Panc1 (cell line): ENCODE measurements at regions not wholly inside any gene's neighbourhood (a gene's known extent, or its start where the extent isn't known, plus 50 kb on each side); places are given as distances from the start of the nearest gene placed in this dataset.

Experiments
- ATAC-seq: fragments of 200-7000 bp; cut with Tn5 transposase; 2 replicates; pipeline ENCODE4 v1.9.1; 2020; ENCODE audit warnings: mild to moderate bottlenecking, moderate library complexity
- BruUV-seq: library from RNA; stranded (reverse); fragments of 400-500 nt; replicated peaks from 2 replicates; lab custom pipeline; 2021; lab: Mats Ljungman, UMichigan
- CTCF ChIA-PET: fragments of 300-600 bp; sonication (Branson Sonifier 250); formaldehyde crosslinking; loops from one replicate; lab custom pipeline; 2022; ENCODE audit warnings: antibody characterized with exemption; lab: Charles Lee
- POLR2A ChIA-PET: fragments of 300-600 bp; sonication (Branson Sonifier 250); formaldehyde crosslinking; loops from one replicate; lab custom pipeline; 2022; ENCODE audit warnings: antibody characterized with exemption; lab: Charles Lee
- DNase-seq: peaks from one replicate; pipeline ENCODE4 v3.0.0-alpha.2; 2010; ENCODE audit warnings: low read depth, low spot score
- H3K27ac ChIP-seq: 2 replicates; pipeline ENCODE4 v1.5.1; 2011; ENCODE audit warnings: mild to moderate bottlenecking, low read length, inconsistent platforms
- H3K27me3 ChIP-seq: fragments of 200-500 bp; sonication (Bioruptor generic); 2 replicates; pipeline ENCODE4 v1.6.0; 2014; ENCODE audit warnings: low read length, inconsistent platforms; ENCODE audit not compliant: control insufficient read depth, insufficient read depth
- H3K36me3 ChIP-seq: fragments of 200-500 bp; sonication (Bioruptor generic); 2 replicates; pipeline ENCODE4 v1.5.1; 2014; ENCODE audit warnings: inconsistent platforms, mild to moderate bottlenecking, low read length, moderate library complexity; ENCODE audit not compliant: control insufficient read depth, insufficient read depth
- H3K4me1 ChIP-seq: 2 replicates; pipeline ENCODE4 v1.5.1; 2011; ENCODE audit warnings: inconsistent platforms, mild to moderate bottlenecking, low read length, moderate library complexity; ENCODE audit not compliant: control insufficient read depth, insufficient read depth
- H3K4me3 ChIP-seq, 2 experiments: 2 replicates each; pipeline ENCODE4 v1.5.1; 2011 to 2012; ENCODE audit warnings: low read depth in 2 of 2, low read length in 2 of 2, mild to moderate bottlenecking in 2 of 2, inconsistent platforms in 1 of 2, moderate library complexity in 1 of 2
- H3K9me3 ChIP-seq: fragments of 200-500 bp; sonication (Bioruptor generic); 2 replicates; pipeline ENCODE4 v1.5.1; 2014; ENCODE audit warnings: low read depth, mild to moderate bottlenecking, inconsistent platforms, low read length, moderate library complexity; ENCODE audit not compliant: control insufficient read depth, insufficient read depth
- POLR2AphosphoS5 ChIP-seq: IDR thresholded peaks from 2 replicates; pipeline ENCODE4 v1.6.1; 2012; ENCODE audit warnings: mild to moderate bottlenecking, low read depth, low read length, moderate library complexity
- SIN3A ChIP-seq: IDR thresholded peaks from 2 replicates; pipeline ENCODE4 v1.6.1; 2012; ENCODE audit warnings: low read depth, mild to moderate bottlenecking, low read length, moderate library complexity, borderline replicate concordance; ENCODE audit not compliant: insufficient read depth
- TCF7L2 ChIP-seq: IDR thresholded peaks from 2 replicates; pipeline ENCODE4 v1.6.1; 2011; ENCODE audit warnings: mild to moderate bottlenecking, low read depth, low read length, inconsistent platforms
- in situ Hi-C: cut with HindIII; loops from 2 replicates; pipeline ENCODE4 v1.10.0; 2016; ENCODE audit warnings: low sequenced_read_pairs, low pct_unique_long_range_greater_than_20kb
- intact Hi-C: fragments of 100-400 bp; cut with micrococcal nuclease; formaldehyde crosslinking; loops from one replicate; pipeline ENCODE4 v1.10.0; 2022; ENCODE audit not compliant: unreplicated experiment
- TF ChIP-seq, protein P1 (sequence below), 2 experiments: IDR thresholded peaks; 2 replicates each; pipeline ENCODE4 v1.6.1; 2011 to 2012; ENCODE audit warnings: low read depth in 2 of 2, control low read depth in 1 of 2, low read length in 1 of 2, mild to moderate bottlenecking in 1 of 2, moderate library complexity in 1 of 2; ENCODE audit not compliant: insufficient read depth in 1 of 2
- TF ChIP-seq, protein P2 (sequence below): fragments of 450-650 bp; IDR thresholded peaks from 2 replicates; pipeline ENCODE4 v1.5.1; 2017; ENCODE audit warnings: mild to moderate bottlenecking

DNA sequence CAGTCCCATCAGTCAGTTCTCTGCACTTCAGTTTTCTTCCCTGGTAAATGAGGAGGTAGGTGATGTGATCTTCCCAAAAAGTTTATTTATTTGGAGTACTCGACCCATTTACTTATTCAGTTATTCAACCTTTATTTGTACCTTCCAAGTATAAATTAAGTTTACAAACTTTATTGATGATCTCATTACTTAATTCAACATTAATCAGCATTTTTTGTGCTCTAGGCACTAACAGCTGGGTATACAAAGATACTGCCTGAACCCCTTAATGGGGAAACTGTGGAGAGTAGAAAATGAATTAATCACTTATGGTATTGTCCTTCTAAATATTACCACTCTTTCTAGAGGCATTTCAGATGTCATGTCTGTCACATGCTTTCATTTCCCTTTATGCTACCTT, 293.3 kb downstream of the DLEU7 start:
- no peak for ATAC-seq
- intact Hi-C loops: no loop called here
- POLR2A ChIA-PET: no interaction called here

DNA sequence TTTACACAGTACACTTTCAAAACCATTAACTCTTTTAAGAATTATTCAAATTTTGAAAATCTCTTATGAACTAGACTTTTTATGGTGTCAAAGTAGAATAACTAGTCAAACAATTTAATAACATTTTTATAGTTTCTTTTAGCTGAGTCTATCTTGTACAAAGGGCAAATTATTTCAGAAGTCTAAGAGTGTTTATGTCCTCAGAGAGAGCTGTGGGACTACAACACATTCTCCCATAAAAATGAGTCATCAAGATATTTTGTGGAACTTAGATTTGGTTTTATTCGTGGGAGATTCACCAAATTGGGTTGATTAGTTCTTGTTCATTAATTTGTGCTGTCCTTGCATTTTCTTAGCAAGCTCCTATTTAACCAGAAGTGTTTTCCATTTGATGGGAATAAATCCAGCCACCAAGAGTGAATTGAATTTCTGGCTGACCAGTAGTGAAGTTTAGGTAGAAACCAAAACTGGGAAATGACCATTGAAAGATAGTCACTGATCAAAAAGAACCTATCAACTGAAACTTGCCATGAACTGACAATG, 291.0 kb downstream of the DLEU7 start:
- POLR2A ChIA-PET: interaction anchor here (0.7 kb wide), 1 partner anchor 205 kb away, joined by 3 read pairs; no protein-coding TSS in a partner anchor
- intact Hi-C loops: no loop called here

More for the DNA sequence above, 293.3 kb downstream of the DLEU7 start:
- Histone ChIP-seq H3K4me3 (no peak overlapping the region), H3K4me1 (no peaks in the 10 kb centered on the region), H3K9me3 (no peaks in the 10 kb centered on the region), H3K27ac (no peak overlapping the region), H3K36me3 (no peaks in the 10 kb centered on the region), H3K27me3 (no peaks in the 10 kb centered on the region)
- TF ChIP-seq, protein P1, sequence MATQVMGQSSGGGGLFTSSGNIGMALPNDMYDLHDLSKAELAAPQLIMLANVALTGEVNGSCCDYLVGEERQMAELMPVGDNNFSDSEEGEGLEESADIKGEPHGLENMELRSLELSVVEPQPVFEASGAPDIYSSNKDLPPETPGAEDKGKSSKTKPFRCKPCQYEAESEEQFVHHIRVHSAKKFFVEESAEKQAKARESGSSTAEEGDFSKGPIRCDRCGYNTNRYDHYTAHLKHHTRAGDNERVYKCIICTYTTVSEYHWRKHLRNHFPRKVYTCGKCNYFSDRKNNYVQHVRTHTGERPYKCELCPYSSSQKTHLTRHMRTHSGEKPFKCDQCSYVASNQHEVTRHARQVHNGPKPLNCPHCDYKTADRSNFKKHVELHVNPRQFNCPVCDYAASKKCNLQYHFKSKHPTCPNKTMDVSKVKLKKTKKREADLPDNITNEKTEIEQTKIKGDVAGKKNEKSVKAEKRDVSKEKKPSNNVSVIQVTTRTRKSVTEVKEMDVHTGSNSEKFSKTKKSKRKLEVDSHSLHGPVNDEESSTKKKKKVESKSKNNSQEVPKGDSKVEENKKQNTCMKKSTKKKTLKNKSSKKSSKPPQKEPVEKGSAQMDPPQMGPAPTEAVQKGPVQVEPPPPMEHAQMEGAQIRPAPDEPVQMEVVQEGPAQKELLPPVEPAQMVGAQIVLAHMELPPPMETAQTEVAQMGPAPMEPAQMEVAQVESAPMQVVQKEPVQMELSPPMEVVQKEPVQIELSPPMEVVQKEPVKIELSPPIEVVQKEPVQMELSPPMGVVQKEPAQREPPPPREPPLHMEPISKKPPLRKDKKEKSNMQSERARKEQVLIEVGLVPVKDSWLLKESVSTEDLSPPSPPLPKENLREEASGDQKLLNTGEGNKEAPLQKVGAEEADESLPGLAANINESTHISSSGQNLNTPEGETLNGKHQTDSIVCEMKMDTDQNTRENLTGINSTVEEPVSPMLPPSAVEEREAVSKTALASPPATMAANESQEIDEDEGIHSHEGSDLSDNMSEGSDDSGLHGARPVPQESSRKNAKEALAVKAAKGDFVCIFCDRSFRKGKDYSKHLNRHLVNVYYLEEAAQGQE (IDR thresholded peaks at IDR 0.05; ENCODE audit: insufficient read depth in 1 of 2, low read depth in 2 of 2, low read length in 1 of 2): no peak
- TF ChIP-seq SIN3A: no peak
- TF ChIP-seq, protein P2, sequence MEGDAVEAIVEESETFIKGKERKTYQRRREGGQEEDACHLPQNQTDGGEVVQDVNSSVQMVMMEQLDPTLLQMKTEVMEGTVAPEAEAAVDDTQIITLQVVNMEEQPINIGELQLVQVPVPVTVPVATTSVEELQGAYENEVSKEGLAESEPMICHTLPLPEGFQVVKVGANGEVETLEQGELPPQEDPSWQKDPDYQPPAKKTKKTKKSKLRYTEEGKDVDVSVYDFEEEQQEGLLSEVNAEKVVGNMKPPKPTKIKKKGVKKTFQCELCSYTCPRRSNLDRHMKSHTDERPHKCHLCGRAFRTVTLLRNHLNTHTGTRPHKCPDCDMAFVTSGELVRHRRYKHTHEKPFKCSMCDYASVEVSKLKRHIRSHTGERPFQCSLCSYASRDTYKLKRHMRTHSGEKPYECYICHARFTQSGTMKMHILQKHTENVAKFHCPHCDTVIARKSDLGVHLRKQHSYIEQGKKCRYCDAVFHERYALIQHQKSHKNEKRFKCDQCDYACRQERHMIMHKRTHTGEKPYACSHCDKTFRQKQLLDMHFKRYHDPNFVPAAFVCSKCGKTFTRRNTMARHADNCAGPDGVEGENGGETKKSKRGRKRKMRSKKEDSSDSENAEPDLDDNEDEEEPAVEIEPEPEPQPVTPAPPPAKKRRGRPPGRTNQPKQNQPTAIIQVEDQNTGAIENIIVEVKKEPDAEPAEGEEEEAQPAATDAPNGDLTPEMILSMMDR: no peak
- TF ChIP-seq TCF7L2: no peak
- no peak for TF ChIP-seq POLR2AphosphoS5
- BruUV-seq: no TSS peak
- CTCF ChIA-PET: no interaction called here
- no peak for DNase-seq
- in situ Hi-C loops: no loop called here

More for the DNA sequence above, 291.0 kb downstream of the DLEU7 start:
- no TSS peak for BruUV-seq
- no peaks in the 10 kb centered on the region for H3K9me3 ChIP-seq
- no peak overlapping the region for H3K4me3 ChIP-seq
- in situ Hi-C loops: no loop called here
- H3K27ac ChIP-seq: no peak overlapping the region
- CTCF ChIA-PET: no interaction called here
- H3K27me3 ChIP-seq: no peaks in the 10 kb centered on the region
- no peak for TF ChIP-seq TCF7L2
- TF ChIP-seq, protein P1 (IDR thresholded peaks at IDR 0.05; ENCODE audit: insufficient read depth in 1 of 2, low read depth in 2 of 2, low read length in 1 of 2): no peak
- no peak for TF ChIP-seq SIN3A
- TF ChIP-seq POLR2AphosphoS5: no peak
- TF ChIP-seq, protein P2: no peak
- DNase-seq: no peak
- H3K4me1 ChIP-seq: no peaks in the 10 kb centered on the region
- no peak for ATAC-seq
- H3K36me3 ChIP-seq: no peaks in the 10 kb centered on the region
